Esophagus squamous epithelium (tissue), 5 donors: ENCODE measurements at regions not wholly inside any gene's neighbourhood (a gene's known extent, or its start where the extent isn't known, plus 50 kb on each side); places are given as distances from the start of the nearest gene placed in this dataset.

Experiments used
- DNase-seq: peaks from one replicate; lab custom pipeline; 2025; lab: John Stamatoyannopoulos, UW
- H3K27ac ChIP-seq, 4 donors: fragments of 200-600 bp; sonication (generic); one replicate each; pipeline ENCODE4 v1.5.1; 2016 to 2019; ENCODE audit warnings: mild to moderate bottlenecking in 1 of 4
- H3K27me3 ChIP-seq, 4 donors: fragments of 200-600 bp; sonication (generic); 1 replicate in 3 of 4; 2 replicates in 1 of 4; pipeline versions ENCODE4 v1.5.1 to v1.6.0; 2017 to 2021; ENCODE audit warnings: antibody characterized with exemption in 1 of 4
- H3K36me3 ChIP-seq, 3 donors: fragments of 200-600 bp; sonication (generic); one replicate each; pipeline ENCODE4 v1.5.1; 2016 to 2019
- H3K4me1 ChIP-seq, 3 donors: fragments of 200-600 bp; sonication (generic); one replicate each; pipeline ENCODE4 v1.5.1; 2017 to 2019
- H3K4me3 ChIP-seq, 4 donors: fragments of 200-600 bp; sonication (generic); 1 replicate in 3 of 4; 2 replicates in 1 of 4; pipeline ENCODE4 v1.5.1; 2016 to 2019; ENCODE audit warnings: mild to moderate bottlenecking in 2 of 4, moderate library complexity in 1 of 4
- H3K9me3 ChIP-seq, 3 donors: fragments of 200-600 bp; sonication (generic); one replicate each; pipeline ENCODE4 v1.5.1; 2016 to 2019
- POLR2A ChIP-seq, 4 donors: fragments of 450-650 bp; IDR thresholded peaks; one replicate each; pipeline ENCODE4 v1.6.1; 2017; ENCODE audit warnings: antibody characterized with exemption in 4 of 4, mild to moderate bottlenecking in 4 of 4, moderate library complexity in 3 of 4
- WGBS, 2 donors: methylation state at CpG; one replicate each; pipeline ENCODE4 v1.1.5; 2018; 5-methylcytosine and 5-hydroxymethylcytosine counted together
- intact Hi-C: fragments of 100-400 bp; cut with DNase I; formaldehyde crosslinking; loops from one replicate; pipeline ENCODE4 v1.15.0; 2022
- TF ChIP-seq, protein P1 (sequence below), 6 experiments: fragments of 450-650 bp in 4 of 6; fragments of 200-600 bp in 2 of 6; sonication (generic) in 2 of 6; IDR thresholded peaks; one replicate each; pipeline ENCODE4 v1.5.1; 2016 to 2019; ENCODE audit warnings: antibody characterized with exemption in 6 of 6, mild to moderate bottlenecking in 4 of 6, moderate library complexity in 4 of 6
- donor health status: DM: yes; HTN: yes; CAD: no.

DNA sequence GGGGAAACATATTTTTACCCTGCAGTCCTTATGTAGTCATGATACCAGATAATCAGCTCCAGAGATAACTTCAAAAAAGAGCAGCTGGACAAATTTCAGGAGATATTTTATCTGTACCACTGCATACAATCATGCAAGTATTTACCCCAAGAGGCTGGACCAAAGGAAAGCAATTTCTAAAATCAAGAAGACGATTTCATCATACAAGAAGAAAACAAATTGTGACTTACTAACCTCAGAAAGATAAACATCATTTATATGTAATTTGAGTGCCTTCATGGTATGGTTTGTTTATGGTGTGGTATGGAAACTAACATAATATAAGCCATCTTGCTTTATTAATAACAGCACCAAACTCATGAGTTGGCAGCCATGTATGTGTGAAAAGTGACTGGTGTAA is 603.6 kb downstream of the PSAT1 start:
- H3K27ac ChIP-seq = no peak overlapping the region
- 65 to 79% methylated on average over 1 of the region's 1 CpG for WGBS, 2 donors
- no peaks in the 10 kb centered on the region for H3K4me1 ChIP-seq
- TF ChIP-seq, protein P1, sequence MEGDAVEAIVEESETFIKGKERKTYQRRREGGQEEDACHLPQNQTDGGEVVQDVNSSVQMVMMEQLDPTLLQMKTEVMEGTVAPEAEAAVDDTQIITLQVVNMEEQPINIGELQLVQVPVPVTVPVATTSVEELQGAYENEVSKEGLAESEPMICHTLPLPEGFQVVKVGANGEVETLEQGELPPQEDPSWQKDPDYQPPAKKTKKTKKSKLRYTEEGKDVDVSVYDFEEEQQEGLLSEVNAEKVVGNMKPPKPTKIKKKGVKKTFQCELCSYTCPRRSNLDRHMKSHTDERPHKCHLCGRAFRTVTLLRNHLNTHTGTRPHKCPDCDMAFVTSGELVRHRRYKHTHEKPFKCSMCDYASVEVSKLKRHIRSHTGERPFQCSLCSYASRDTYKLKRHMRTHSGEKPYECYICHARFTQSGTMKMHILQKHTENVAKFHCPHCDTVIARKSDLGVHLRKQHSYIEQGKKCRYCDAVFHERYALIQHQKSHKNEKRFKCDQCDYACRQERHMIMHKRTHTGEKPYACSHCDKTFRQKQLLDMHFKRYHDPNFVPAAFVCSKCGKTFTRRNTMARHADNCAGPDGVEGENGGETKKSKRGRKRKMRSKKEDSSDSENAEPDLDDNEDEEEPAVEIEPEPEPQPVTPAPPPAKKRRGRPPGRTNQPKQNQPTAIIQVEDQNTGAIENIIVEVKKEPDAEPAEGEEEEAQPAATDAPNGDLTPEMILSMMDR (IDR thresholded peaks at IDR 0.05) = no peak
- TF ChIP-seq POLR2A (IDR thresholded peaks at IDR 0.05) = no peak
- no peaks in the 10 kb centered on the region for H3K36me3 ChIP-seq
- intact Hi-C loops = no loop called here
- DNase-seq = no peak
- no peaks in the 10 kb centered on the region for H3K27me3 ChIP-seq
- H3K9me3 ChIP-seq = no peaks in the 10 kb centered on the region
- H3K4me3 ChIP-seq = no peak overlapping the region

DNA sequence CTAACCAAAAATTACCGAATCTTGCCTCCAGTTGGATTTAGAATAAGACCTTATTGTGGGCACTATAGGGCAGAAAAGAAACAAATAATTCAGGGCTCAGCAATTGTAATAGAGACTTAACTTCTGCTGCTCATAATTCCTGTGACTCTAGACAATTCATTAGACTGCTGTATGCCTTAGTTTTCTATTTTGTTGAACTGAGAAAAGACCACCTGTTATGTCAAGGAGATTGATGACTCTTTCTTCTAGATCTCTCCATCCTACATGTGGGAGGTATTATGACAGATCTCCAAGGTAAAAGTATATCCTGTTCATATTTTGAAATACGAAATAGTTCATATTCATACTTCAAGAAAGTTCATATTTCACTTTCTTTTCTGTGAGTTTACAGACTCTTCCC is 605.1 kb downstream of the PSAT1 start:
- 71 to 79% methylated on average over 2 of the region's 2 CpGs for WGBS, 2 donors
- H3K4me3 ChIP-seq = no peak overlapping the region

DNA sequence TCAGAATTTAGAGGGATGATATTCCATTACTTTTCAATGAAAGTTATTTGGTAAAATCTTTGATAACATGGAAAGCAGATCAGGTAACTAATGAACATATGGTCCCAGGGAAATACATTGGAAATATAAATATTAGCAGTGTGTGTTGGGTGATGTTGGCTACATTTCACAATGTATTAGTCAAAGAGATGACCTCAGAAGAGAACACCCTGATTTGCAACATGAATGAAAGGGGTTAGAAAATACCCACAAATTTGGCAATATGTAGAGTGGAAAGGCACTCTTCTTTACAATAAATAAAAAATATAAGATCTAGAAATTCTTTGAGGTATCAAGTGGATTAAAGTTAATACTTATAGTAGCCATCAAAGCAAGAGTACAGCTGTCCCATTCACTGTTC is 606.7 kb downstream of the PSAT1 start:
- intact Hi-C loops = no loop called here
- no peak for TF ChIP-seq POLR2A (IDR thresholded peaks at IDR 0.05)
- TF ChIP-seq, protein P1 (IDR thresholded peaks at IDR 0.05) = no peak
- Histone ChIP-seq H3K9me3 (no peaks in the 10 kb centered on the region), H3K27ac (no peak overlapping the region), H3K36me3 (no peaks in the 10 kb centered on the region), H3K4me1 (no peaks in the 10 kb centered on the region), H3K4me3 (no peak overlapping the region), H3K27me3 (no peaks in the 10 kb centered on the region)
- DNase-seq = no peak

More for the DNA sequence above, 605.1 kb downstream of the PSAT1 start:
- Histone ChIP-seq H3K9me3 (no peaks in the 10 kb centered on the region), H3K27me3 (no peaks in the 10 kb centered on the region), H3K36me3 (no peaks in the 10 kb centered on the region), H3K4me1 (no peaks in the 10 kb centered on the region), H3K27ac (no peak overlapping the region)
- DNase-seq = no peak
- intact Hi-C loops = no loop called here
- no peak for TF ChIP-seq POLR2A (IDR thresholded peaks at IDR 0.05)
- TF ChIP-seq, protein P1 (IDR thresholded peaks at IDR 0.05) = no peak

DNA sequence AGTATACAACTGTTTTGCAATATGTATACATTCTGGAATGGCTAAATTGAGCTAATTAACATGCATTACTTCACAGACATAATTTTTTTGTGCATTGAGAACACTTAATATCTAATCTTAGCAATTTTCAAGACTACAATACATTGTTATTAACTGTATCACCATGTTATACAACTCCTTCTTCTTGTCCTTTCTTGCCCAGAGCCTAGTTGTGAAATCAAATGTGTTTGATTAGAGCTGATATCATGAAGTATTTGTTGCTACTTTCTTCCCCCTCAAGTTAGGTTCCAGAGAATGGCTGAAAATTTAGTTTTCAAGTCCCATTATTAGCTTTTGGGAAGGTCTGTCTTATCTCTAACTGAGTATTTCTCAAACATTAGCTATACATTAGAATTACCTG is 607.8 kb downstream of the PSAT1 start:
- no peak for DNase-seq
- TF ChIP-seq, protein P1 (IDR thresholded peaks at IDR 0.05) = no peak
- no peak for TF ChIP-seq POLR2A (IDR thresholded peaks at IDR 0.05)
- intact Hi-C loops = no loop called here
- Histone ChIP-seq H3K4me3 (no peak overlapping the region), H3K27me3 (no peaks in the 10 kb centered on the region), H3K27ac (no peak overlapping the region), H3K36me3 (no peaks in the 10 kb centered on the region), H3K4me1 (no peaks in the 10 kb centered on the region), H3K9me3 (no peaks in the 10 kb centered on the region)

DNA sequence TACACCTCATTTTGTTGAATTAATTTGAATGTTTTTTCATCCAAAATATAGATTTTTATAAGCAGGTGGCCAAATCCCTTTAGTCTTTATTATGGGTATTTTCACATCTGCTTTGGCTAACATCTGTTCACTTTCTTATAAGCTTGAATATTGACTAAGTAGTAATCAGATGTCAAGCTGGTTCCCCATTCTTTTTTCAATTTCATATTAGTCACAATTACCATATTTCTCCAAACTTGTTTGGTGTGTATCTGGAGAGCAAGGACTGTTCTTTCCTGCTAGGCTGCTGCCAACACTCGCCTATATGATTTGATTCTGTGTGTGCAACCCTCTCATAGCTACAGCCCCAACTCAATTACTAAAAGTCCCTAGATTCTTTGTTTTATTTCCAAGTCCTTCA is 608.5 kb downstream of the PSAT1 start:
- Histone ChIP-seq H3K27me3 (no peaks in the 10 kb centered on the region), H3K27ac (no peak overlapping the region), H3K4me1 (no peaks in the 10 kb centered on the region), H3K36me3 (no peaks in the 10 kb centered on the region), H3K9me3 (no peaks in the 10 kb centered on the region), H3K4me3 (no peak overlapping the region)
- no peak for TF ChIP-seq POLR2A (IDR thresholded peaks at IDR 0.05)
- TF ChIP-seq, protein P1 (IDR thresholded peaks at IDR 0.05) = no peak
- WGBS, 2 donors = 59 to 81% methylated on average over 1 of the region's 1 CpG
- no peak for DNase-seq
- intact Hi-C loops = no loop called here
